GM12864 (cell line): ENCODE measurements at regions not wholly inside any gene's neighbourhood (a gene's known extent, or its start where the extent isn't known, plus 50 kb on each side); places are given as distances from the start of the nearest gene placed in this dataset.
"Not testable (repeated sequence)": the region's sequence is repeated elsewhere in the genome, so short reads cannot be mapped to it uniquely, and the experiment has no call there.

Experiments used
- DNase-seq: peaks from one replicate; pipeline ENCODE4 v3.0.0-alpha.2; 2011; ENCODE audit warnings: low read depth
- H3K4me3 ChIP-seq: 2 replicates; pipeline ENCODE4 v1.5.1; 2011; ENCODE audit warnings: mild to moderate bottlenecking, low read depth, low read length, control low read depth
- TF ChIP-seq, protein P1 (sequence below): IDR thresholded peaks from 2 replicates; pipeline ENCODE4 v1.5.1; 2011; ENCODE audit warnings: low read depth, mild to moderate bottlenecking, moderate library complexity, low read length, control low read depth, inconsistent platforms; ENCODE audit errors: missing control alignments

DNA sequence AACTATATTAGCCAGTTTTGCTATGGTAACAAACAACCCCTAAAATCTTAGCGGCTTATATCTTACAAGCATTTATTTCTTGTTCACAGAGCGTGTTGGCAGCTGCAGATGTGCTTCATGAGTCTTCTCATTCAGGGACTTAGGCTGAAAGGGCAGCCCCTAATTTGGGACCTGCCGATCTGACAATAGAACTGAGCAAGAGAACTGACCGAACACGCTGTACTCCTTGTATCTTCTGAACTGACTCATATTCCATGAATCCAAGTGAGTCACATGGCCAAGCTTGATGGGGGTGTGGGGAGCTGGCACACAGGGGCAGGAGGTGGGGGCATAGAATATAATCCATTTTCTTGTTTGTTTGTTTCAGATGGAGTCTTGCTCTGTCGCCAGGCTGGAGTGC is 481.7 kb upstream of the CADM1 start:
- TF ChIP-seq, protein P1, sequence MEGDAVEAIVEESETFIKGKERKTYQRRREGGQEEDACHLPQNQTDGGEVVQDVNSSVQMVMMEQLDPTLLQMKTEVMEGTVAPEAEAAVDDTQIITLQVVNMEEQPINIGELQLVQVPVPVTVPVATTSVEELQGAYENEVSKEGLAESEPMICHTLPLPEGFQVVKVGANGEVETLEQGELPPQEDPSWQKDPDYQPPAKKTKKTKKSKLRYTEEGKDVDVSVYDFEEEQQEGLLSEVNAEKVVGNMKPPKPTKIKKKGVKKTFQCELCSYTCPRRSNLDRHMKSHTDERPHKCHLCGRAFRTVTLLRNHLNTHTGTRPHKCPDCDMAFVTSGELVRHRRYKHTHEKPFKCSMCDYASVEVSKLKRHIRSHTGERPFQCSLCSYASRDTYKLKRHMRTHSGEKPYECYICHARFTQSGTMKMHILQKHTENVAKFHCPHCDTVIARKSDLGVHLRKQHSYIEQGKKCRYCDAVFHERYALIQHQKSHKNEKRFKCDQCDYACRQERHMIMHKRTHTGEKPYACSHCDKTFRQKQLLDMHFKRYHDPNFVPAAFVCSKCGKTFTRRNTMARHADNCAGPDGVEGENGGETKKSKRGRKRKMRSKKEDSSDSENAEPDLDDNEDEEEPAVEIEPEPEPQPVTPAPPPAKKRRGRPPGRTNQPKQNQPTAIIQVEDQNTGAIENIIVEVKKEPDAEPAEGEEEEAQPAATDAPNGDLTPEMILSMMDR: no peak
- no peak overlapping the region for H3K4me3 ChIP-seq
- no peak for DNase-seq

DNA sequence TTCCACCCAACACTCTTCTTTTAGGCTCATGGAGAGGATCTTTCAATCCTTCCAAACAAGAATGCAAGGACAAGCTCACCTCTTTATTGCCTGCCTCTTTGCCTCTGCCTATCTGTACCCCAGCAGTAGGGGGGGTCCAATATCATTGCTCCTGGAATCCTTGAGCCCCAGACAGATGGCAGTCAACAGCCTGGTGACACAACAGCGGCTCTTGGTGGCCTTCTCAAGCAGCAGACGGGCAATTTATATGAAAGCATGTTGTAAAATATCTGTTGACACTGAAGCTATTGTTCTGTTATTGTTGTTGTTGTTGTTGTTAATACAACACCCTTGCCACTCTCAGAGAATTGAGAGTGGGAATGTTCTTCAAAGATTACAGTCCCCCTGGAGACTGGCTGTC is 480.0 kb upstream of the CADM1 start:
- H3K4me3 ChIP-seq: no peak overlapping the region
- TF ChIP-seq, protein P1: peak; percentile 15
- no peak for DNase-seq

DNA sequence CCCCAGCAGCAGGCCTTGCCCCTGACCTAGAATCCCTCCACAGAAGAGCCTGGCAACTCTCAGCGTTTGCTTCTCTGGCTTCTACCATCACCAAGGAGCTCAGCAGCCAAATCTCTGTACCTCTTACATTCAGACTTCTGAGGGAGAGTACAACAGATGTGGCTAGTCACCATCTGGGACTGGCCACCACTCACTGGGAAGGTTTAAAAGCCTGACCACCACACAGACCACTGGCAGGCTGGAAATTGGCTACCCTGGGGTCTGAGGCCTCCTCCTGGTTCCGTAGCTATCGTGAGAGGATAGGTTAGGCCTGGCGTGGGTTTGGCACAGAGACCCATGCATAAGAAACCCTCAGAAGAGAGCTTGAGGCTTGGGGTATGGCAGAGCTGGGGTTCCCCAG is 478.5 kb upstream of the CADM1 start:
- no peak for DNase-seq
- H3K4me3 ChIP-seq: no peak overlapping the region
- TF ChIP-seq, protein P1: no peak

DNA sequence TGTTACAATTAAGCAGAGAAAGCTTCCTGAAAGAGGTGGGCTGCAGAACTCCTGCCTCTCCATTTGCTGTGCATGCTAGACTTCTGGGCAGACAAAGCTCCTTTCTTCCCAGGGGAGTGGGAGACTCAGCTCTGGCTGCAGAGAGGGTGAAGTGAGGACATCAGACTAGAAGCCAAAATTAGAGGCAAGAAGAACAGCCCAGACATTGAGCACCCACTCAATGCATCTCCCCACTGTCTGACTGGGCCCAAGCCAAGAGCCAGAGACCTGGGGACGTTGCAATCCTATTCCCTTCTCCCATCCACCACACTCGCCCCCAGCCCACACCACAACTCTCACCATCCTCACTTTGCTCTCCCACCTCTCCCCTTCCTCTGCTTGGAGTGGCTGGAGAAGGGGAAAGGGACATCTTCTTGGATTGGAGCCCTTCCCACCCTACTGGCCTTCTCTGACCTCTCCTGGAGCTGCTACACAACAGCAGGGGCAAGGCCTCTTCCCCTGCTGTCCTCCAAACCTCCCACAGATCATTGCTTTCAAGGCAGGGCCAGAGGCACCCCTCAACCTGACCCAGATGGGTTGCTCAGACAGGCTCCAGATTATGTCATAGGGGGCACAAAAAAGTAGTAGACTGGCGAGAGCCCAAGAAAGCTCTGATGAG is 477.7 kb upstream of the CADM1 start:
- H3K4me3 ChIP-seq: no peak overlapping the region
- TF ChIP-seq, protein P1: no peak
- no peak for DNase-seq

DNA sequence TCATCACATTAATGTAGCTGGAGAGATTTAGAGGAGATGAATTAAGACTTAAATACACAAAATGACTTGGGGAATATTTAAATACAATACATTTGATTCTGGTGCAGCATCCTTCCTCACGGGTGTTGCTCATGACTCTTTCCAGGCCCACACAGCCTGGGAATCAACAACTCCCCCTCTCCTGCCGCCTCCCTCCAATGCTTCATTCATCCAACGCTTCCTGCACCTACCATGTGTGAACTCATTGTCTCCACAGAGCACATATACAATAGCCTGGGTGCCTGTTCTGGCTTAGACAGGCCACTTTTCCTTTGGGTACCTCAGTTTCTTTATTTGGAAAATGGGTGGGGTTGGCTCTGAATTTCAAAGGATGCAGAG is 476.9 kb upstream of the CADM1 start:
- no peak for DNase-seq
- H3K4me3 ChIP-seq: no peak overlapping the region
- TF ChIP-seq, protein P1: no peak

DNA sequence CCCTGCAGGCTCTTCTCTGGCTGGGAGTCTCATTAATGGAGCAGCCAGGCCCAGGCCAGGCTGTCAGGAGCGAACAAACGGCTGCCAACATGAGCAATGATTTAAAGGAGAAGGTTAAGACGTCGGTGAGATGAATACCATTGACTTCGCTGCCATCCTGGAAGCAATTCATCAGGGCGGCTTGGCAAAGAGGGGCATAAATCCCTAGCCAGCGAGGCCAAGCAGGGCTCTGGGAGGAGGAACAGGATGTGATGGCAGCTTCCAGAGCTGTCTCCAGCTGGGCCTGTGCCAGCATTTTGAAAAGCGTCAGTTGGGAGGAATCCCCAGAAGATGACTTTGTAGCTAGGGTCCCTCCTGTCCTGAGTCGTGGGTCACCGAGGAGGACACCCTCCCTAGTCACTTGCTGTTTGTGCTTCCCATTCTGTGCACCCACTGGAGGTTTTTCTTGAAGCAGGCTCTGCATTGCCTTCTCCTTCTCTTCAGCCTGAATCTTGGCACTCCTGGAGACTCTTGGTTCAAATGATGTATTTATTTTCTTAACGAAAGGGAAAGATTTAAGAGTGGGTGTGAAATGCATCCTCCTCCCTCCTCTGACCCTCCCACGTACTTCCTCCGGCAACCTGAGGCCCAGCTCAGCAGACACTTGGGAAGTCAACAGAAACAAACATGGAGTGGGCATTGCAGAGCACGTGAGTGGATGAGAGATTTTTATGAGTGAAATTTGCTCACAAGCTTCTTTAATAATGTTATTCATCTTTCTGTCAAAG is 476.3 kb upstream of the CADM1 start:
- DNase-seq: no peak
- no peak overlapping the region for H3K4me3 ChIP-seq
- TF ChIP-seq, protein P1: no peak

DNA sequence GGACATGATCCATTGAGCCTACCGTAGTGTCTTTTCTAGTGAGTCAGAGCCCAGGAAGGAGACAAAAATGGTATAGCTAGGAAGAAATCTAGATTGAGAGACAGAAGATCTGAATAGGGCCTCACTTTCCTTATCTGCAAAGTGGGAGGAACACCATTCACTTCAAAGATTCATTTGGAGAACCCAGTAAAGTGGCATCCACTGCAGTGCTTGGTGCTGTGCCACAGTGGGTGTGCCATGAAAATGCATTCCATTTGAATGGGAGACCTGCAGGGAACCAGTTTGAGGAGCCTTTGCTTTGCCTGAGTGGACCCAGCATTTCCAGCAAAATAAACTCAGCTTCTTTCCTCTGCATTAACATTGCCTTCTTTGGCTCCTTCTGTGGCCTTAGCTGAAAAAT is 470.5 kb upstream of the CADM1 start:
- no peak overlapping the region for H3K4me3 ChIP-seq
- TF ChIP-seq, protein P1: no peak
- DNase-seq: no peak

DNA sequence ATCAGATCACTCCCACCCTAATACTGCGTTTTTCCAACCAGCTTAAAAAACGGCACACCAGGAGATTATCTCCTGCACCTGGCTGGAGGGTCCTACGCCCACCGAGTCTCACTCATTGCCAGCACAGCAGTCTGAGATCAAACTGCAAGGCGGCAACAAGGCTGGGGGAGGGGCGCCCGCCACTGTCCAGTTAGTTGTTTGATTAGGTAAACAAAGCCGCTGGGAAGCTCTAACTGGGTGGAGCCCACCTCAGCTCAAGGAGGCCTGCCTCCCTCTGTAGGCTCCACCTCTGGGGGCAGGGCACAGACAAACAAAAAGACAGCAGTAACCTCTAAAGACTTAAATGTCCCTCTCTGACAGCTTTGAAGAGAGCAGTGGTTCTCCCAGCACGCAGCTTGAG is 463.0 kb upstream of the CADM1 start:
- not testable (repeated sequence) for H3K4me3 ChIP-seq, DNase-seq
